ENCODE measurements at regions not wholly inside any gene's neighbourhood (a gene's known extent, or its start where the extent isn't known, plus 50 kb on each side); places are given as distances from the start of the nearest gene placed in this dataset.

- no peaks in the 10 kb centered on the region for H3K4me1 ChIP-seq (ENCODE audit: control insufficient read depth, insufficient read depth, low read length)
- no peak overlapping the region for H3K27ac ChIP-seq (ENCODE audit: extremely low read depth, low read depth, low read length)
- no peak for TF ChIP-seq ZNF324 (tag by site-specific recombination; IDR thresholded peaks at IDR 0.05)
- TF ChIP-seq ZNF362 (tag by site-specific recombination; IDR thresholded peaks at IDR 0.05): no peak
- TF ChIP-seq TSHZ1 (tag by site-specific recombination; IDR thresholded peaks at IDR 0.05; ENCODE audit: borderline replicate concordance): no peak
- no peak for TF ChIP-seq ZNF394 (tag by site-specific recombination; IDR thresholded peaks at IDR 0.05; ENCODE audit: borderline replicate concordance)
- TF ChIP-seq KLF10 (tag by site-specific recombination; IDR thresholded peaks at IDR 0.05): no peak
- 0 out of 2 replicates have a peak, but pooled peaks have one; percentile 10 for TF ChIP-seq ZFHX2 (tag by site-specific recombination; conservative IDR thresholded peaks at IDR 0.05)
- no peak for TF ChIP-seq ZNF670 (tag by site-specific recombination; IDR thresholded peaks at IDR 0.05; ENCODE audit: low read depth)
- no peak for TF ChIP-seq ZNF645 (tag by site-specific recombination; IDR thresholded peaks at IDR 0.05)
- TF ChIP-seq ZEB2 (tag by site-specific recombination; IDR thresholded peaks at IDR 0.05): no peak
- TF ChIP-seq MYNN (tag by site-specific recombination; IDR thresholded peaks at IDR 0.05; ENCODE audit: borderline replicate concordance): no peak
- TF ChIP-seq ZNF639 (tag by site-specific recombination; IDR thresholded peaks at IDR 0.05): no peak
- TF ChIP-seq ZNF776 (tag by site-specific recombination; IDR thresholded peaks at IDR 0.05; ENCODE audit: borderline replicate concordance): no peak
- TF ChIP-seq FEZF1 (tag by site-specific recombination; IDR thresholded peaks at IDR 0.05): no peak
- TF ChIP-seq EGR2 (tag by site-specific recombination; IDR thresholded peaks at IDR 0.05; ENCODE audit: low read depth): peak; percentile 46; the same call in 1 of the 2 replicates
- TF ChIP-seq ZNF449 (tag by site-specific recombination; IDR thresholded peaks at IDR 0.05): no peak
- TF ChIP-seq ZBTB26 (tag by site-specific recombination; optimal IDR thresholded peaks at IDR 0.05): no peak
- ChIA-PET CTCF (no interaction called here), POLR2A (no interaction called here)
- no peaks in the 10 kb centered on the region for H3K36me3 ChIP-seq (ENCODE audit: control insufficient read depth in 2 of 2, insufficient read depth in 1 of 2, low read length in 2 of 2)
- H3K9me3 ChIP-seq (ENCODE audit: control insufficient read depth, insufficient read depth, low read depth, low read length): no peaks in the 10 kb centered on the region
- no peak overlapping the region for H3K4me3 ChIP-seq (ENCODE audit: low read depth, low read length)
These were observed 256.5 kb downstream of the MYCN start for GRCh38 chr2:16196687-16197503.
